Mesendoderm (in vitro differentiated cells): ENCODE measurements at regions not wholly inside any gene's neighbourhood (a gene's known extent, or its start where the extent isn't known, plus 50 kb on each side); places are given as distances from the start of the nearest gene placed in this dataset.

Experiments
- DNase-seq: peaks from one replicate; pipeline ENCODE4 v3.0.0; 2013
- H2AK5ac ChIP-seq: 2 replicates; pipeline ENCODE4 v1.6.1; 2013; ENCODE audit warnings: low read length, inconsistent platforms
- H2BK120ac ChIP-seq: 2 replicates; pipeline ENCODE4 v1.6.1; 2013; ENCODE audit warnings: low read depth, mild to moderate bottlenecking, low read length, moderate library complexity, mixed read lengths
- H2BK15ac ChIP-seq: replicated peaks from 2 replicates; pipeline ENCODE4 v1.6.1; 2013; ENCODE audit warnings: low read depth, mild to moderate bottlenecking, moderate library complexity
- H2BK5ac ChIP-seq: 2 replicates; pipeline ENCODE4 v1.6.1; 2013; ENCODE audit warnings: low read length, inconsistent platforms
- H3K18ac ChIP-seq: 2 replicates; pipeline ENCODE4 v1.6.1; 2013; ENCODE audit warnings: mild to moderate bottlenecking, low read length, mixed read lengths
- H3K23ac ChIP-seq: one replicate; pipeline ENCODE4 v1.6.1; 2013; ENCODE audit warnings: low read length
- H3K27ac ChIP-seq: 2 replicates; pipeline ENCODE4 v1.5.1; 2013; ENCODE audit warnings: low read depth, mild to moderate bottlenecking, inconsistent platforms, low read length, moderate library complexity
- H3K27me3 ChIP-seq: 2 replicates; pipeline ENCODE4 v1.6.1; 2013; ENCODE audit warnings: low read length, control low read depth, mild to moderate bottlenecking, inconsistent platforms; ENCODE audit not compliant: insufficient read depth, poor library complexity
- H3K36me3 ChIP-seq: 2 replicates; pipeline ENCODE4 v1.6.1; 2013; ENCODE audit warnings: low read length, inconsistent platforms; ENCODE audit not compliant: control insufficient read depth, insufficient read depth
- H3K4ac ChIP-seq: one replicate; pipeline ENCODE4 v1.6.1; 2013; ENCODE audit warnings: low read depth, mild to moderate bottlenecking, low read length, moderate library complexity
- H3K4me1 ChIP-seq: 2 replicates; pipeline ENCODE4 v1.6.1; 2013; ENCODE audit warnings: low read depth, low read length, inconsistent platforms; ENCODE audit not compliant: control insufficient read depth
- H3K4me2 ChIP-seq: 2 replicates; pipeline ENCODE4 v1.6.1; 2013; ENCODE audit warnings: low read length
- H3K4me3 ChIP-seq: 2 replicates; pipeline ENCODE4 v1.5.1; 2013; ENCODE audit warnings: mild to moderate bottlenecking, low read length
- H3K56ac ChIP-seq: one replicate; pipeline ENCODE4 v1.6.1; 2013; ENCODE audit warnings: low read length
- H3K79me1 ChIP-seq: 2 replicates; pipeline ENCODE4 v1.6.1; 2013; ENCODE audit warnings: low read length, inconsistent platforms
- H3K79me2 ChIP-seq: 2 replicates; pipeline ENCODE4 v1.6.1; 2013; ENCODE audit warnings: mild to moderate bottlenecking, low read length; ENCODE audit not compliant: control insufficient read depth, insufficient read depth
- H3K9ac ChIP-seq: 2 replicates; pipeline ENCODE4 v1.6.1; 2013; ENCODE audit warnings: low read length, inconsistent platforms
- H4K5ac ChIP-seq: one replicate; pipeline ENCODE4 v1.6.1; 2013; ENCODE audit warnings: low read length
- H4K8ac ChIP-seq: one replicate; pipeline ENCODE4 v1.6.1; 2013; ENCODE audit warnings: low read depth, mild to moderate bottlenecking, control low read depth, low read length, moderate library complexity
- WGBS: extraction: QIAGEN DNeasy Blood & Tissue Kit; methylation state at CpG from one replicate; pipeline ENCODE4 v1.1.7; 2013; ENCODE audit warnings: low lambda C conversion rate, missing lambda C conversion rate; ENCODE audit not compliant: insufficient coverage; ENCODE audit errors: extremely low coverage; 5-methylcytosine and 5-hydroxymethylcytosine counted together

- Histone ChIP-seq H3K18ac (no peak overlapping the region), H3K4me2 (no peak overlapping the region), H3K4ac (no peak overlapping the region), H3K23ac (no peak overlapping the region), H3K79me1 (no peaks in the 10 kb centered on the region), H3K27ac (no peak overlapping the region), H2BK15ac (no peak overlapping the region), H3K27me3 (no peaks in the 10 kb centered on the region), H3K4me1 (no peaks in the 10 kb centered on the region), H3K56ac (no peak overlapping the region), H3K9ac (no peak overlapping the region), H2BK5ac (no peak overlapping the region), H3K4me3 (no peak overlapping the region), H2AK5ac (no peak overlapping the region), H3K36me3 (no peaks in the 10 kb centered on the region), H3K79me2 (no peaks in the 10 kb centered on the region), H4K8ac (no peak overlapping the region), H4K5ac (no peak overlapping the region), H2BK120ac (no peak overlapping the region)
- WGBS: no CpG with 5 or more reads among the region's 9 CpGs
- DNase-seq: no peak
These were observed 404.3 kb downstream of the BCL11B start for GRCh38 chr14:98867726-98868125.

GRCh38 chr14:98868866-98869265, 403.1 kb downstream of the BCL11B start:
- H2AK5ac ChIP-seq: no peak overlapping the region
- no peak overlapping the region for H2BK5ac ChIP-seq
- no peak overlapping the region for H3K9ac ChIP-seq
- H3K18ac ChIP-seq: no peak overlapping the region
- no peak overlapping the region for H3K56ac ChIP-seq
- DNase-seq: no peak
- H3K36me3 ChIP-seq: no peaks in the 10 kb centered on the region
- H3K79me1 ChIP-seq: no peaks in the 10 kb centered on the region
- H3K4me2 ChIP-seq: no peak overlapping the region
- H3K27ac ChIP-seq: no peak overlapping the region
- H2BK120ac ChIP-seq: no peak overlapping the region
- H3K23ac ChIP-seq: no peak overlapping the region
- H4K8ac ChIP-seq: no peak overlapping the region
- no peak overlapping the region for H3K4me3 ChIP-seq
- no peak overlapping the region for H3K4ac ChIP-seq
- no peaks in the 10 kb centered on the region for H3K4me1 ChIP-seq
- no peaks in the 10 kb centered on the region for H3K79me2 ChIP-seq
- H2BK15ac ChIP-seq: no peak overlapping the region
- WGBS: no CpG with 5 or more reads among the region's 10 CpGs
- H3K27me3 ChIP-seq: no peaks in the 10 kb centered on the region
- no peak overlapping the region for H4K5ac ChIP-seq

GRCh38 chr14:98871796-98872195, 400.2 kb downstream of the BCL11B start:
- no peak overlapping the region for H3K4me2 ChIP-seq

GRCh38 chr14:98877065-98877464, 394.9 kb downstream of the BCL11B start:
- H2BK15ac ChIP-seq: no peak overlapping the region
- H3K9ac ChIP-seq: no peak overlapping the region
- no peaks in the 10 kb centered on the region for H3K79me2 ChIP-seq
- no peaks in the 10 kb centered on the region for H3K27me3 ChIP-seq
- no peak overlapping the region for H2BK120ac ChIP-seq
- DNase-seq: no peak
- H3K36me3 ChIP-seq: no peaks in the 10 kb centered on the region
- H3K4ac ChIP-seq: no peak overlapping the region
- H3K18ac ChIP-seq: no peak overlapping the region
- H2AK5ac ChIP-seq: no peak overlapping the region
- H3K79me1 ChIP-seq: no peaks in the 10 kb centered on the region
- H3K56ac ChIP-seq: no peak overlapping the region
- no peak overlapping the region for H4K5ac ChIP-seq
- WGBS: no CpG with 5 or more reads among the region's 1 CpG
- H2BK5ac ChIP-seq: no peak overlapping the region
- no peak overlapping the region for H3K27ac ChIP-seq
- no peaks in the 10 kb centered on the region for H3K4me1 ChIP-seq
- no peak overlapping the region for H3K23ac ChIP-seq
- H3K4me2 ChIP-seq: no peak overlapping the region
- H3K4me3 ChIP-seq: no peak overlapping the region
- H4K8ac ChIP-seq: no peak overlapping the region

More at GRCh38 chr14:98871796-98872195, 400.2 kb downstream of the BCL11B start:
- H2AK5ac ChIP-seq: no peak overlapping the region
- no peak for DNase-seq
- H4K8ac ChIP-seq: no peak overlapping the region
- H2BK5ac ChIP-seq: no peak overlapping the region
- H3K23ac ChIP-seq: no peak overlapping the region
- no peaks in the 10 kb centered on the region for H3K27me3 ChIP-seq
- H2BK15ac ChIP-seq: no peak overlapping the region
- H3K4ac ChIP-seq: no peak overlapping the region
- no peaks in the 10 kb centered on the region for H3K36me3 ChIP-seq
- no peaks in the 10 kb centered on the region for H3K79me2 ChIP-seq
- WGBS: no CpG with 5 or more reads among the region's 2 CpGs
- H4K5ac ChIP-seq: no peak overlapping the region
- H3K4me1 ChIP-seq: no peaks in the 10 kb centered on the region
- no peak overlapping the region for H2BK120ac ChIP-seq
- no peak overlapping the region for H3K18ac ChIP-seq
- no peak overlapping the region for H3K27ac ChIP-seq
- H3K79me1 ChIP-seq: no peaks in the 10 kb centered on the region
- no peak overlapping the region for H3K9ac ChIP-seq
- H3K56ac ChIP-seq: no peak overlapping the region
- no peak overlapping the region for H3K4me3 ChIP-seq

- Histone ChIP-seq H3K18ac (no peak overlapping the region), H4K8ac (no peak overlapping the region), H2BK5ac (no peak overlapping the region), H3K4ac (no peak overlapping the region), H2BK15ac (no peak overlapping the region), H3K27me3 (no peaks in the 10 kb centered on the region), H3K79me2 (no peaks in the 10 kb centered on the region), H2BK120ac (no peak overlapping the region), H3K4me1 (no peaks in the 10 kb centered on the region), H3K56ac (no peak overlapping the region), H3K9ac (no peak overlapping the region), H3K79me1 (no peaks in the 10 kb centered on the region), H3K23ac (no peak overlapping the region), H2AK5ac (no peak overlapping the region), H3K4me2 (no peak overlapping the region), H3K36me3 (no peaks in the 10 kb centered on the region), H3K4me3 (no peak overlapping the region), H4K5ac (no peak overlapping the region), H3K27ac (no peak overlapping the region)
- no peak for DNase-seq
- WGBS: no CpG with 5 or more reads among the region's 3 CpGs
These were observed 393.7 kb downstream of the BCL11B start for GRCh38 chr14:98878282-98878681.

- Histone ChIP-seq H3K27me3 (no peaks in the 10 kb centered on the region), H4K8ac (no peak overlapping the region), H3K18ac (no peak overlapping the region), H3K79me1 (no peaks in the 10 kb centered on the region), H3K23ac (no peak overlapping the region), H3K36me3 (no peaks in the 10 kb centered on the region), H3K79me2 (no peaks in the 10 kb centered on the region), H3K4me3 (no peak overlapping the region), H4K5ac (no peak overlapping the region), H2BK5ac (no peak overlapping the region), H2BK15ac (no peak overlapping the region), H3K56ac (no peak overlapping the region), H3K4me2 (no peak overlapping the region), H3K4ac (no peak overlapping the region), H3K9ac (no peak overlapping the region), H3K27ac (no peak overlapping the region), H2BK120ac (no peak overlapping the region), H3K4me1 (peaks cover 1% of the 10 kb centered on the region), H2AK5ac (no peak overlapping the region)
- no peak for DNase-seq
- no CpG with 5 or more reads among the region's 8 CpGs for WGBS
These were observed 385.0 kb downstream of the BCL11B start for GRCh38 chr14:98886982-98887381.
